NCI-H1417 (cell line): ENCODE measurements at regions not wholly inside any gene's neighbourhood (a gene's known extent, or its start where the extent isn't known, plus 50 kb on each side); places are given as distances from the start of the nearest gene placed in this dataset.
"Not testable (repeated sequence)": the region's sequence is repeated elsewhere in the genome, so short reads cannot be mapped to it uniquely, and the experiment has no call there.

Experiments used
- DNase-seq, 3 experiments: peaks; one replicate each; lab custom pipeline; 2025; lab: John Stamatoyannopoulos, UW

DNA sequence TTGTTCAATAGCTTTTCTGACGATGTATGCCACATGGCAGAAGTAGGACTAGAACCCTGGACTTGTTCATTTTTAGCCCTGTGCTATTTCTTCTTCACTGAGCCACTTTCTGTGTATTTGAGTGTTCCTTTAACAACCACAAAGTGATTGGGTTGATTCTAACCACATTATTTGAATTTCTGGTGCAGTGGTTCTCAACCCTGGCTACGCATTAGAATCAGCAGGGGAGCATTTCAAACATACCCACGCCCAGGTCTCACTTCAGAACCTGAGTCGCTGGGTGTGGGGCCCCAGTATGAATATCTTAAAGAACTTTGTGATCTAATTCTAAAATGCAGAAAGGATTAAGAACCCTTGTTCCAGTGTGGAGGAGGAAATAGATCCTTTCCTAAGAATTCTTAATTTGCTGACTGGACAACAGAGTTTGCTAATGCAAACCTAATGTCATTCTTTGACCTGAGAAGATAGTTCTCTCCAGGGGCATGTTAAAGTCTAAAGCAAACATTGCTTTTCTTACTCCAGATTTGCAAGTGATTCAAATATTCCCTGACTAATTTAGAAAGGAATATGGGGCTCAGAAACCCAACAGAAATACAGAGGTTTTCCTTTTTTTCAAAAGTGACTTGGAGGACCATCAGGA is 75.4 kb upstream of the GDNF start:
- DNase-seq: no peak

DNA sequence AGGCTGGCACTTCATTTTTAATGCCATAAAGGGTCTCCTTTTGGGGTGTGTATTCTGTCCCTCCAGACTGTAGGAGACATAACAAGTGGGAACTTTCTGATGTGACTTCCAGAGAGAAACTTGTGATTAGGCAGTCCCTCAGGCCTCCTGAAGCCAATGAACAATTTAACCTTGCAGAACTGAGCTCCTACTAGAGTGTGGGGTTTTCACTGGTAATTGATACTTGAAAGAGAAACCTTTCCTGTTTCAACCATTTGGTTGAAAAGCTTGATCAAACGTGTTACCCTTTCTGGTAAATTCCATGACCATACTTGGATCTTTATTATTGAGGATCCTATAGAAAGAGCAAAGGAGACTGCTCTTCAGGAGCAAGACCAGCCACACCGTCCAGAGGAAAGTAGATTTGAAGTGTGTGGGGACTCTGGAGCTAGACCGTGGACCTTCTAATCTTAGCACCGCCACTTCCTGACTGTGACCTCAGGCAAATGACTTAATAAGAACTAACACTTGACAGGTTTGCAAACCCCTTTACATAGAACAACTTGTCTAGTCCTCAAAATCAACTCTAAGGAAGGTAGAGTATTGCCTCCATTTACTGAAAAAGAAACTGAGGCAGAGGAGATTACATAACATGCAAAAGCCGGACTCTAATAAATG is 69.9 kb upstream of the GDNF start:
- not testable (repeated sequence) for DNase-seq

DNA sequence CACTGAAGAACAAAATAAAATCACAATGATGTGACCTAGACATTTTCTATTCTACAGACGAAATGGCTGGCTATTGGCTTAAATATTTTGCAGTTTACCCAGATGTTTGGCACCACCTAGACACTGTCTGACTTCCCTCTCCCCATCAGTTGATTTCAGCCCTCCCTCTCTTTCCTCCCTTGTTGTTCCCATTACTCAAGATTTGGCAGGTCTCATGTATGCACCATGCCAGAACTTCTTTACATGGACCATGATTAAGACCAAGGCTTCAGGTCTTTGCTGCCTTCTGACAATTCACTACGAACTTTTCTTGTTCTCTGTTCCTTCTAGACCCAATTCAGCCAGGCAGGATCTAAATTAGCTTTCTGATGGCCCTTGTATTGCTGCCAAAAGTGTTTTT is 66.6 kb upstream of the GDNF start:
- DNase-seq: no peak

DNA sequence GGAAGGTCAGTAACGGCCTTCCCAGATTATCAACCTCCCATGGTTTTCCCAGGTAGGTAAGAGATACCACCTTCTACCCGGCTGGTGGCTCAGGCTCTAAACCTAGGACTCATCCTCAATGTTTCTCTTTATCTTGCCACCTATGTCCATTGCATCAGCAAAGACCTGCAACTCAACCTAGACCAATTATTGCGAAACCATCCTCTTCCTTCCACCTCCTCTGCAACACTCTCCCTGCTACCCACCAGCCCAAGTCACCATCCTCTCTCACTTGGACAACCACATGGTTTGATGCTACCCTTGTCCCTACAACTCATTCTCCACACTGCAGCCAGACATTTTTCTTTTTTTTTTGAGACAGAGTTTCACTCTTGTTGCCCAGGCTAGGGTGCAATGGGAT is 65.4 kb upstream of the GDNF start:
- DNase-seq: no peak

DNA sequence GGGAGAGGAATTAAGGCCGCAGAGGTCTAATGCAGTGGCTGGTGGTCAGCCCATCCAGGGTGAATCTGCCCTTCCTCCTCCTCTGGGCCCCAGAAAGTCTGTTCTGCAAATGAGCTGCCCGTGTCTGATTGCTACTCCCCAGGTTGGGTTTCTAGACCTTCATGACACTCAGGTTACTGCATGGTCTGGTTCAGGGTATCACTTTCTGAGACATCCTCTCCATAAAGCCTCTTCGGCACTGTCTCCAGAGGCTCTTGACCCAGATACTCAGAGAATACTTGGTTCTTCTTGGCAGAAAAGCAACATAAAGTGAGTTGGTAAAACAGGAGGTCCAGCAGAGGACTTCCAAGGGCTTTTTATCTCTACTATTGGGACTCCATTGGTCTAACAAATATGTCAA is 62.5 kb upstream of the GDNF start:
- DNase-seq: no peak

DNA sequence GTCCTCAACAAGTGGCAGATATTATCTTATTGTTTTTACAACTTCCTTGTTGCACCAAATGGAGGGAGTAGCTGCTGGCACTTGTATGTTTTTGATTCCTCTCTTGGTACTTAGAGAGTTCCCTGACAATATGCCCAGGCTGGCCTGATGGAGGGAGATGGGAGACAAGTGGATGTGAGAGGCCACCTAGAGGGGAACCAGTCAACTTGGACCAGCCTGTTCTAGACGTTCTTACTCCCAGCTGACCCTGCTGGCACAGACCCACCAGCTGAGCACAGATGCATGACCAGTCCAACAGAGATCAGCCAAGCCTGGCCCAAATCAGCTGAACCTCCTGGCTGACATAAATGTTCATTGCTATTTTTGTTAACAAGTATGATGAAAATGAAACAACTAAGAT is 60.9 kb upstream of the GDNF start:
- peak in 2 of 3 experiments; percentile 6 to 61 for DNase-seq

DNA sequence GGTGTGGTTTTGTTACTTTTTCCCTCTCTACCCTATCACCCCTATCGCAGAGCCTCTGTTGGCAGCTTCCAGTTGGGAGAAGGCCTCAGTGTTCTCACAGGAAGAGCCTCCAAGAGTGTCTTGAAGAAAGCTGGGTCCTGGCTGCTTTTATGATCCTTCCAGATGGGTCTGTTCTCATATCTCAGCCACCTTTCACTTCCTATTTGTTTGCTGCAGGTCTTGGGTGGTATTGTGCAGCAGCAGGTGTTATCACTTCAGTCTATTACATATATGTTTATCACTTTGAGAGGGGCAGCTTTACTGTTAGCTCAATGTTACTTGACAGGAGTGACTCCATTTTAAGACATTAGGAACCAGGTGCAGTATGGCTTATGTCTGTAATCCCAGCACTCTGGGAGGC is 59.2 kb upstream of the GDNF start:
- DNase-seq: no peak

DNA sequence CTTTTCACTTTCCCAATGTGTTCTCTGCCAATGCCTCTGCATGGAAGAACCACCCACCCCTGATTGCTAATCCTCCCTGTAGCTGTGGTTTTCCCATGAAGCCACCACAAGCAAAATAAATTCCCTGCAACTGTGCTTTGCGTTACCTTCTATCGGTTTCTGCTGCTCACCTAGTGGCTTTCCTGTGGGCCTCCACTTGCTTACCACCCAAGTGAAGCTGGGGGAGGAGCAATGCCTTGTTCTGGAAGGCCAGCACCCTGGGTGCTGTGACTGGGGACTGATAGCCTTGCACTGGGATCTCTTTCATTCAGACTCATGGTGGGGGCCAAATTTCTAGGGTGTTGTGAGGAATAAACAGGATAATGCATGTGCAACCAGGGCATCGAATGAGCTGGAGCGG is 56.3 kb upstream of the GDNF start:
- DNase-seq: no peak

DNA sequence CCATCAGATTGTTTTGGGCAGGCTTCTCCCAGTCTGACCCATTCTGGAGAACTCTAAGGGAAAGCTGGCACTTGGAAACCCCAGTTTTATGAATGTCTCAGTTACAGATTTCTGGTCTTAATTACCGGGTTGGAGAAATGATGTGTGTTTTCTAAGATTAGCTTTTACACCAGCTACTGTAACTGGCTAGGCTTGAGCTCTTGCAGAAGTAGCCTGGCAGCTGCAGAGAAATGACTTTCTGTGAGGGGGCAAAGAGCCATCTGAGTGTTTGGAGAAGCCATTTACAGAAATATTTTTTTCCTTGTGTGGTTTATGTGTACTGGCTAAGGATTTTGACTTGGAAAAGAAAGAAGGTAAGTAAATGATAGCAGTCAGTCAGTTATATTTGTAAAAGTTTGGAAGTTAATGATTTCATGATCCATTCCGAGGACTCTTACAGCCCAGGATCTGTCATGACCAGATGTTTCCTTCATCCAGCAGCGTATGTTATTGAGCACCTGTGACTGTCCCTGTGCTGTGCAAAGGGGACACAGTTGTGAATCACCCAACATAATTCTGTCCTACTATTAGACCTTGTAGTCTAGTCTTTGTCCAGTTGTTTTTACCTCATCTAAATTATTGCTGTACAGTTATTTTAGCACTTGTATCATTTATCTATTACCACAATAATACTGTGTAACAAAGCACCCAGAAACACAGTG is 53.7 kb upstream of the GDNF start:
- DNase-seq: no peak

DNA sequence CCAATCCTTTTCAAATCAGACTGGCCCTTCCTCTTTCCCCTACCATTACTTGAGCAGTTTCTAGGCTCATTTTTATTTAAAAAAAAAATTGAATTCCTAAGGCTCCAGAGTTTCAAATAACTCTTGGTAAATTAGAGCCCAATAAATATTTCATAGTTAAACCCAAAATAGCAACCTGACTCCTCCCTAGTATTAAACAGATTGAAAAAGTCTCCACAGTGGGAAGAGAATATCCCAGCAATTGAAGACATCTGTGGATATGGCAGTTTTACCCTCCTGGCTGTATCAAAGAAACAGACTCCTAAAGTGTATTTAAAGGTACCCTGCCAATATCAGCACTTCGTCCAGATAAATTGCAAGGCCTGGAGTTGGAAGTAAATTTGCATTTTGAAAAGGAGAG is 52.7 kb upstream of the GDNF start:
- DNase-seq: no peak

DNA sequence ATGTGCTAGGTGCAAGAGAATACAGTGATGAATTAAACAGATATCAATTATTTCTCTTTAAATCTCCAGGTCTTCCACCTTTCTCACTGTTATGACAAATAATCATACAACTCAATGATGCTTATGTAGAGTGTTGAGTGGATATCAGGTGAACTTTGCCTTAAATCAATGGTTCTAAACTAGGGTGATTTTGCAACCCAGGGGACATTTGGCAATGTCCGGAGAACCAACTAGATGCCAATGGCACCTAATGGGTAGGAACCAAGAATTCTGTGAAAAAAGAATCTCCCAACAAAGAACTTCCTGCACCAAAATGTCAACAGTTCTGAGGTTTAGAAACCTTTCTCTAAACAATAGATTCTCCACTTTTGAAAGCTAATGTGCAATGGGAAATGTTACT is 52.0 kb upstream of the GDNF start:
- DNase-seq: no peak

DNA sequence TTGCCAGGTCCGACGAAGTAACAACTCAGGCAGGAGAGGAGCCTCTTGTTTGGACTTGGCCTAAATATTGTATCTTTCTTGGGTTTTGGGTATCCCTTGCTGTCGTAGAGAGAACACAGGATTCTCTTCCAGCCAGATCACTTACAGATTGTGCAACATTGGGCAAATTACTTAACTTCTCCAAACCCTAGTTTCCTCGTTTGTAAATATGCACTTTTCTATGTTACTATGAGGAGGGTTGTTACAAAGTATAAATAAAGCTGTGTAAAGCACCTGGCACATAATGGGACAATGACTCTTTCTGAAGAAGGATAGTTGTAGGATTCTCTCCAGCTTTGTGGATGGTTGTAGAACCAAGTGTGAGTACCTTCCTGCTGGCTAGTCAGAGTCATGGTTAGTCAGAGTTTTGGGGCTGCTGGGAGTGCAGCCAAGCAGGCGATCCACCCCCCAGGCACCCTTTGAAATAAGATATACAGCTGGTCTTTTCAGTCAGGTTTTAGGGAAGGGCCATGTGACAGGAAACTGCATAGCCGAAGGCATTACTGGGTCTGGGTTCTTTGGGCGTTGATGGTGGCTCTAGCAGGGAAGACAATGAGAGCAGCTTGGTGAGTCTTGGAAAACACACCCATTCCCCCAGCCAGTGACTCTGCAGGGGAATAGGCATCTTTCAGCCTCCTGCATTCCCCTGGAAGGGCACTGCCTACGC is 49.9 kb upstream of the GDNF start:
- DNase-seq: peak in 1 of 3 experiments; percentile 5
